GM12892 (cell line): ENCODE measurements at regions not wholly inside any gene's neighbourhood (a gene's known extent, or its start where the extent isn't known, plus 50 kb on each side); places are given as distances from the start of the nearest gene placed in this dataset.

Source experiments
- POLR2A ChIP-seq: IDR thresholded peaks from 2 replicates; pipeline ENCODE4 v1.6.1; 2011; ENCODE audit warnings: low read depth, low read length, control low read depth
- POLR2AphosphoS5 ChIP-seq: IDR thresholded peaks from 2 replicates; pipeline ENCODE4 v1.6.1; 2011; ENCODE audit warnings: low read depth, low read length, control low read depth

DNA sequence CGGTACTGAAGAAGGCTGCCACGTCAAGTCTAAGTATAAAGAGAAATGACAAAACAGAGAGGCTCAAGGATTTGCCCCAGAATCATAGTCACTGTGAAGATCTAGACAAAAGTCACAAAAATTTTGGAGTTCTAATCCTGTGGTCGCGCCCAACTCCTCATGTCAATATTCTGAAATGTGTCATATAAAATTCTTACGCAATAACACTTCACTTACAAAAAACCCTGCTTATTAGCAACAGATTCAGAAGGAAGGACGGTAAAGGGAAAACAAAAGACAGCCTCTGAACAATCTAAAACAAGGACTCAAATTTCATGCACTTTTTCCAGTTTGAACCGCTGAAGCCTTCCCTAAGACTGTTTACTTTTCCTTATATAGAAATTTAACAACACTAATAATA is 94.7 kb downstream of the TSPAN8 start:
- TF ChIP-seq POLR2A (no peak), POLR2AphosphoS5 (no peak)
